Neural cell (in vitro differentiated cells): ENCODE measurements at regions not wholly inside any gene's neighbourhood (a gene's known extent, or its start where the extent isn't known, plus 50 kb on each side); places are given as distances from the start of the nearest gene placed in this dataset.
"Not testable (repeated sequence)": the region's sequence is repeated elsewhere in the genome, so short reads cannot be mapped to it uniquely, and the experiment has no call there.

Experiments
- H2AFZ ChIP-seq: fragments of 200-600, 300-800 bp; sonication (generic), shearing (Covaris generic); 2 replicates; pipeline ENCODE4 v1.6.0; 2014; ENCODE audit warnings: low read depth, mild to moderate bottlenecking, antibody characterized with exemption, low read length, moderate library complexity
- H3F3A ChIP-seq: fragments of 200-600 bp; shearing (Covaris generic); 2 replicates; pipeline ENCODE4 v1.6.1; 2016; ENCODE audit warnings: mild to moderate bottlenecking, moderate library complexity, mixed read lengths, antibody characterized with exemption, low read length; ENCODE audit not compliant: insufficient read depth, poor library complexity, severe bottlenecking
- H3K27ac ChIP-seq: fragments of 200-600, 300-800 bp; sonication (generic), shearing (Covaris generic); 2 replicates; pipeline ENCODE4 v1.5.1; 2014; ENCODE audit warnings: mild to moderate bottlenecking, low read length, moderate library complexity
- H3K27me3 ChIP-seq: fragments of 300-800, 200-600 bp; sonication (generic), shearing (Covaris generic); 2 replicates; pipeline ENCODE4 v1.6.0; 2014; ENCODE audit warnings: mild to moderate bottlenecking, low read depth, low read length, moderate library complexity; ENCODE audit not compliant: insufficient read depth
- H3K36me3 ChIP-seq: fragments of 300-800, 200-600 bp; sonication (generic), shearing (Covaris generic); 2 replicates; pipeline ENCODE4 v1.5.1; 2014; ENCODE audit warnings: mild to moderate bottlenecking, antibody characterized with exemption, low read length, moderate library complexity; ENCODE audit not compliant: insufficient read depth
- H3K4me2 ChIP-seq: fragments of 300-800, 200-600 bp; sonication (generic), shearing (Covaris generic); 2 replicates; pipeline ENCODE4 v1.6.0; 2014; ENCODE audit warnings: mild to moderate bottlenecking, low read length
- H3K4me3 ChIP-seq: fragments of 300-800, 200-600 bp; sonication (generic), shearing (Covaris generic); 2 replicates; pipeline ENCODE4 v1.5.1; 2014; ENCODE audit warnings: mild to moderate bottlenecking, low read length, moderate library complexity
- H3K79me2 ChIP-seq: fragments of 200-600 bp; shearing (Covaris generic); replicated peaks from 2 replicates; pipeline ENCODE4 v1.6.0; 2014; ENCODE audit warnings: mild to moderate bottlenecking, low read length, moderate library complexity; ENCODE audit not compliant: insufficient read depth
- H3K9ac ChIP-seq: fragments of 300-800, 200-600 bp; sonication (generic), shearing (Covaris generic); 2 replicates; pipeline ENCODE4 v1.6.1; 2016; ENCODE audit warnings: mild to moderate bottlenecking, low read length, mixed read lengths
- H3K9me2 ChIP-seq: fragments of 200-600 bp; shearing (Covaris generic); 2 replicates; pipeline ENCODE4 v1.6.1; 2016; ENCODE audit warnings: mild to moderate bottlenecking, low read length, mixed read lengths; ENCODE audit not compliant: insufficient read depth
- H3K9me3 ChIP-seq: fragments of 200-600, 300-800 bp; sonication (generic), shearing (Covaris generic); 2 replicates; pipeline ENCODE4 v1.6.1; 2016; ENCODE audit warnings: mild to moderate bottlenecking, mixed run types, low read length, moderate library complexity, mixed read lengths
- H4K20me1 ChIP-seq: fragments of 200-600 bp; shearing (Covaris generic); 2 replicates; pipeline ENCODE4 v1.6.1; 2016; ENCODE audit warnings: mild to moderate bottlenecking, mixed run types; ENCODE audit not compliant: insufficient read depth
- CTCF ChIP-seq: fragments of 450-650 bp; IDR thresholded peaks from 2 replicates; pipeline ENCODE4 v1.5.1; 2014; ENCODE audit warnings: antibody characterized with exemption, mild to moderate bottlenecking, moderate library complexity; ENCODE audit not compliant: poor library complexity, severe bottlenecking
- EP300 ChIP-seq: fragments of 450-650 bp; conservative IDR thresholded peaks from 2 replicates; pipeline ENCODE4 v1.6.1; 2014; ENCODE audit warnings: antibody characterized with exemption, mild to moderate bottlenecking, moderate library complexity; ENCODE audit not compliant: poor library complexity, severe bottlenecking
- EZH2 ChIP-seq: fragments of 200-600, 300-800 bp; shearing (Covaris generic), sonication (generic); IDR thresholded peaks from 2 replicates; pipeline ENCODE4 v1.6.1; 2014; ENCODE audit warnings: antibody characterized with exemption, low read length, borderline replicate concordance, mild to moderate bottlenecking; ENCODE audit not compliant: insufficient read depth, poor library complexity, severe bottlenecking
- MXI1 ChIP-seq: fragments of 450-650 bp; conservative IDR thresholded peaks from 2 replicates; pipeline ENCODE4 v1.6.1; 2014; ENCODE audit warnings: antibody characterized with exemption, mild to moderate bottlenecking; ENCODE audit not compliant: poor library complexity, severe bottlenecking
- POLR2AphosphoS5 ChIP-seq: IDR thresholded peaks from 2 replicates; pipeline ENCODE4 v1.6.1; 2012
- RAD21 ChIP-seq: fragments of 450-650 bp; conservative IDR thresholded peaks from 2 replicates; pipeline ENCODE4 v1.6.1; 2014; ENCODE audit warnings: antibody characterized with exemption, mild to moderate bottlenecking, moderate library complexity
- REST ChIP-seq: IDR thresholded peaks from 2 replicates; pipeline ENCODE4 v1.6.1; 2012; ENCODE audit warnings: borderline replicate concordance
- SMC3 ChIP-seq: fragments of 450-650 bp; conservative IDR thresholded peaks from 2 replicates; pipeline ENCODE4 v1.6.1; 2014; ENCODE audit warnings: antibody characterized with exemption, mild to moderate bottlenecking, moderate library complexity; ENCODE audit not compliant: poor library complexity
- TAF1 ChIP-seq: IDR thresholded peaks from 2 replicates; pipeline ENCODE4 v1.6.1; 2012; ENCODE audit warnings: low read depth

- Histone ChIP-seq H3K4me2 (no peak overlapping the region), H4K20me1 (no peaks in the 10 kb centered on the region), H3K4me3 (no peak overlapping the region), H3K27ac (no peak overlapping the region), H3K79me2 (no peaks in the 10 kb centered on the region), H3F3A (no peaks in the 10 kb centered on the region), H3K9me2 (no peaks in the 10 kb centered on the region), H3K36me3 (no peaks in the 10 kb centered on the region), H3K9me3 (no peaks in the 10 kb centered on the region), H2AFZ (no peak overlapping the region), H3K27me3 (no peaks in the 10 kb centered on the region), H3K9ac (no peak overlapping the region)
- TF ChIP-seq RAD21 (no peak), TAF1 (no peak), SMC3 (no peak), POLR2AphosphoS5 (no peak), EZH2 (no peak), MXI1 (no peak), EP300 (no peak), CTCF (no peak), REST (no peak)
Observed at GRCh38 chr3:75262661-75263060, 401.5 kb upstream of the FRG2C start.

- H4K20me1 ChIP-seq = no peaks in the 10 kb centered on the region
- no peak overlapping the region for H3K27ac ChIP-seq
- H3F3A ChIP-seq = no peaks in the 10 kb centered on the region
- H3K4me2 ChIP-seq = no peak overlapping the region
- no peaks in the 10 kb centered on the region for H3K27me3 ChIP-seq
- H3K36me3 ChIP-seq = no peaks in the 10 kb centered on the region
- H3K9me2 ChIP-seq = no peaks in the 10 kb centered on the region
- no peak overlapping the region for H3K9ac ChIP-seq
- H3K4me3 ChIP-seq = no peak overlapping the region
- H3K79me2 ChIP-seq = no peaks in the 10 kb centered on the region
- TF ChIP-seq CTCF (no peak), EP300 (no peak)
- no peaks in the 10 kb centered on the region for H3K9me3 ChIP-seq
- no peak overlapping the region for H2AFZ ChIP-seq
Observed at GRCh38 chr3:75265897-75266296, 398.2 kb upstream of the FRG2C start.

- not testable (repeated sequence) for H2AFZ ChIP-seq, H3K4me2 ChIP-seq, H3K9me2 ChIP-seq, H3K9ac ChIP-seq, H3K4me3 ChIP-seq, H3K79me2 ChIP-seq, H3K36me3 ChIP-seq, H3F3A ChIP-seq, H3K27me3 ChIP-seq, H4K20me1 ChIP-seq, H3K9me3 ChIP-seq, H3K27ac ChIP-seq
Observed at GRCh38 chr3:75268576-75268975, 395.6 kb upstream of the FRG2C start.

GRCh38 chr3:75272237-75272636 lies 391.9 kb upstream of the FRG2C start:
- H3F3A ChIP-seq, H3K4me2 ChIP-seq, H3K27me3 ChIP-seq, H4K20me1 ChIP-seq, H3K79me2 ChIP-seq, H2AFZ ChIP-seq, H3K9me3 ChIP-seq, H3K36me3 ChIP-seq, H3K9me2 ChIP-seq: not testable (repeated sequence)
- Histone ChIP-seq H3K9ac (peak overlapping the region; percentile 51), H3K27ac (peak overlapping the region; percentile 83), H3K4me3 (peak overlapping the region; percentile 48)
